Activated T-helper 1 cell treated with anti-CD3 and anti-CD28 coated beads, Interleukin-12 subunit alpha, Interleukin-12 subunit beta, Interleukin-2, Interleukin-4 antibody, amounts not matched to agents 30 ng/mL and 10 ng/mL and 1 ng/mL, durations not matched to agents 14 hours and 24 hours and 36 hours (primary cell): ENCODE measurements at regions not wholly inside any gene's neighbourhood (a gene's known extent, or its start where the extent isn't known, plus 50 kb on each side); places are given as distances from the start of the nearest gene placed in this dataset.
"Not testable (repeated sequence)": the region's sequence is repeated elsewhere in the genome, so short reads cannot be mapped to it uniquely, and the experiment has no call there.

Experiments
- DNase-seq: peaks from one replicate; pipeline ENCODE4 v3.0.0; 2021; ENCODE audit warnings: low spot score
- H3K27ac Mint-ChIP-seq: one replicate; pipeline ENCODE4 v1.8.0; 2021; ENCODE audit warnings: mild to moderate bottlenecking, mixed read lengths
- H3K27me3 Mint-ChIP-seq: one replicate; pipeline ENCODE4 v1.8.0; 2022; ENCODE audit warnings: mild to moderate bottlenecking, moderate library complexity, mixed read lengths; ENCODE audit not compliant: insufficient read depth
- H3K36me3 Mint-ChIP-seq: one replicate; pipeline ENCODE4 v1.8.0; 2021; ENCODE audit warnings: low read depth, mixed read lengths
- H3K4me1 Mint-ChIP-seq: one replicate; pipeline ENCODE4 v1.8.0; 2021; ENCODE audit warnings: low read depth, mixed read lengths
- H3K4me3 Mint-ChIP-seq: one replicate; pipeline ENCODE4 v1.8.0; 2021; ENCODE audit warnings: mild to moderate bottlenecking, moderate library complexity, mixed read lengths
- H3K9me3 Mint-ChIP-seq: one replicate; pipeline ENCODE4 v1.8.0; 2021; ENCODE audit warnings: mixed read lengths
- intact Hi-C: fragments of 100-400 bp; cut with micrococcal nuclease; formaldehyde crosslinking; loops from one replicate; pipeline ENCODE4 v1.15.1; 2024

GRCh38 chr4:127500242-127500641 lies 132.5 kb upstream of the INTU start:
- no peak overlapping the region for H3K4me3 Mint-ChIP-seq
- intact Hi-C loops: no loop called here
- no peak for DNase-seq
- no peaks in the 10 kb centered on the region for H3K4me1 Mint-ChIP-seq
- peaks cover 2% of the 10 kb centered on the region for H3K27me3 Mint-ChIP-seq
- no peak overlapping the region for H3K27ac Mint-ChIP-seq
- no peaks in the 10 kb centered on the region for H3K36me3 Mint-ChIP-seq
- no peaks in the 10 kb centered on the region for H3K9me3 Mint-ChIP-seq

DNA sequence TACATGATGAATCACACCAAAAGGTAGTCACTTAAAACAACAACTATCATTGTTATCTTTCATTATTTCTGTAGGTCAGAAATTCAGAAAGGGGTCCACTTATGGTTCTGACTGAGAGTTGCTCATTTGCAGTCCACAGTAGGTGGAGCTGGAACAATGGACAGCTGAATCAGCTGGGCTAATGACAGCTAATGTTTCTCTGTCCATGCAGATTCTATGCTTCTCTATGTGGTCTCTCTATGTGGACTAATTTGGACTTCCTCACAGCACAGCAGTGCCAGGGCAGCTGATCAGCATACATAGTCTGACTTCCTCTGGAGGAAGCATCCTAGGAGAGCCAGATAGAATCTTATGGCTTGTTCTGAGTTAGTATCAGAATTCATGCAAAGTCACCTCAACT lies 131.7 kb upstream of the INTU start:
- H3K36me3 Mint-ChIP-seq: no peaks in the 10 kb centered on the region
- no peak overlapping the region for H3K4me3 Mint-ChIP-seq
- no peak overlapping the region for H3K27ac Mint-ChIP-seq
- no peaks in the 10 kb centered on the region for H3K4me1 Mint-ChIP-seq
- DNase-seq: no peak
- peaks cover 2% of the 10 kb centered on the region for H3K27me3 Mint-ChIP-seq
- intact Hi-C loops: no loop called here
- no peaks in the 10 kb centered on the region for H3K9me3 Mint-ChIP-seq

DNA sequence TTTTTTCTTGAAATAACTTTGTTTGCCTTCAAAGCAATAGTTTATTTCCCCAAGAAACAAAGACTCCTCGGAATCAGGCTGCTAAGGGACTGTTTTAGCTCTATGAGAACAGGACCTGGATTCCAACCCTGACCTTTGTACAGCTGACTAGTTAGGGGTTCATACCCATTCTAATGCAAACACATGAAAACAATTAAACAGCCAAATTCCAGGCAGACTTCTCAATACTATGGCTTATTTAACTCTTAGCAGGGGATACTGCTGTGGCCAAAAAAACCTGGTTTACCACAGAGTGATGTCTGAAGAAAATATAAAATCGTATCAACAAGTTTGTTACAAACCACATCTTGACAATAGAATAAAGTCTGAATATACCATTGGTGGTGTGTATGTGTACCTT lies 129.6 kb upstream of the INTU start:
- Mint-ChIP-seq H3K36me3 (no peaks in the 10 kb centered on the region), H3K27ac (no peak overlapping the region), H3K9me3 (no peaks in the 10 kb centered on the region), H3K27me3 (peaks cover 2% of the 10 kb centered on the region), H3K4me3 (no peak overlapping the region), H3K4me1 (no peaks in the 10 kb centered on the region)
- no peak for DNase-seq
- intact Hi-C loops: no loop called here

DNA sequence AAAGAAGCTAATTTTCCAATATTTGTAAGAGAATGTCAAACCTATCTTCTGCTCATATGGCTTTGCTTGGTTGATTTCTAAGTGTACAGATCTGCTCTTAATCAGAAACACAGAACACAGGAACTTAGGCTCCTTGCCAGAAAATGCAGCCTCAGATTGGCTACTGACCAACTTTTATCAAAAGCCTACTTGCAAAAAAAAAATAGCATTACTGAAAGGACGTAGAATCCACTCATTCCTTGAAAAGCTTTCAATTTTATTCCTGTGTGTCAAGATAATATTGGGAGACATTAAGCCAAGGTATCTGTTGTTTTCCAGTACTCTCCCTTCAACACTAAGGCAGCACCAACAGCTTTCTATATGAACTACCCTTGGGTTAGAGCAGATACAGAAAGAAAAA lies 127.6 kb upstream of the INTU start:
- intact Hi-C loops: no loop called here
- Mint-ChIP-seq H3K27ac (no peak overlapping the region), H3K9me3 (no peaks in the 10 kb centered on the region), H3K4me1 (no peaks in the 10 kb centered on the region), H3K36me3 (no peaks in the 10 kb centered on the region), H3K4me3 (no peak overlapping the region), H3K27me3 (peaks cover 2% of the 10 kb centered on the region)
- no peak for DNase-seq

DNA sequence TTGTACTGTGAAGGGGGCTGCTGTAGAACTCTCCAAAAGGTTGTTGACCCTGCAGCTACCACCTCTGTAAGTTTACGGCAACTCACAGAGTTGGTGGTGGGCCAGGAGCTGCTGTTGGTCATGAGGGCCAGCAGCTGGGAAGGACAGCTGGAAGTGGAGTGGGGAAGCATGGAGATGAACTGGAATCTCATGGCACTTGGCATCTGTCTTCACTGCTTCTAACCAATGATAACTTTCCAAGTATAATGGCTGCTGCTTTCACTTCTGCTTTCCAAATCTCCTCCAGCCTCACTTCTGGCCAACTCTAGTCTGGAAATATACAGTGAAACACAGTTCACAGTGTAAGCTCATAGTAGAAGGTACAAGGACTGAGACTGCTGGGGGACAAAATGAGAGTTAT lies 126.5 kb upstream of the INTU start:
- no peaks in the 10 kb centered on the region for H3K9me3 Mint-ChIP-seq
- intact Hi-C loops: no loop called here

DNA sequence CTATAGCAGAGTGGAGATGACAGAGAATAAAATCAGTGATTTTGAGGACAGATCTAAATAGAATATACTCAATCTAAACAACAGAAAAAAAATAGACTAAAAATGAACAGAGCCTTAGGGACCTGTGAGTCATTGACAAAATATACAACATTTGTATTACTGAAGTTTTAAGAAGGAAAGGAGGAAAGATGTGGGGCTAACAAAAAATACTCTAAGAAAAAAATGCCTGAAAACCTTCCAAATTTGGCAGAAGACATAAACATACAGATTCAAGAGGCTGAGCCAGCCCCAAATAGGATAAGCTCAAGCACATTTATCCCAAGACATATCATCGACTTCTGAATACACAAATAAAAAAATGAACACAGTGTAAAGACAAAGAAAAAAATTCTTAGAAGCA lies 123.6 kb upstream of the INTU start:
- Mint-ChIP-seq H3K27me3 (peaks cover 2% of the 10 kb centered on the region), H3K27ac (no peak overlapping the region), H3K4me3 (no peak overlapping the region), H3K4me1 (no peaks in the 10 kb centered on the region), H3K9me3 (no peaks in the 10 kb centered on the region), H3K36me3 (no peaks in the 10 kb centered on the region)
- DNase-seq: no peak
- intact Hi-C loops: no loop called here

More for the DNA sequence above, 126.5 kb upstream of the INTU start:
- Mint-ChIP-seq H3K27ac (no peak overlapping the region), H3K27me3 (peaks cover 2% of the 10 kb centered on the region), H3K4me1 (no peaks in the 10 kb centered on the region), H3K36me3 (no peaks in the 10 kb centered on the region), H3K4me3 (no peak overlapping the region)
- DNase-seq: no peak

DNA sequence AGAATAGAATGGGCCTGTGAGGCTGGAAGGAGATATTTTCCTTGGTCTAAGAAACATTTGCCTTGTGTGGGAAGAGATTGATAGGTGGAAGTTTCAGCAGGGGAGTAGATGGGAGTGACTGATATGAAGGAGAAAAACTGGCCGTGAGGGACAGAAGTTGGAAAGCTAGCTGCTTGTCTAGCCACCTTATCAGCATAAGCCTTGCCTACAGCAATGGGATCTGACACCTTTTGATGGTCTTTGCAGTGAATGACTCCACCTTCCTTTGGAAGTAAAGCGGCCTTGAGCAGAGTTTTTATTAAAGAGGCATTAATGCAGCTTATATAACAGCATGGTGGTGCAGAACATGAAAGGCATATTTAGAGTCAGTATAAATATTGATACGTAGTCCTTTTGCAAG lies 120.1 kb upstream of the INTU start:
- H3K4me3 Mint-ChIP-seq, H3K36me3 Mint-ChIP-seq, intact Hi-C loops, H3K9me3 Mint-ChIP-seq, H3K4me1 Mint-ChIP-seq, H3K27me3 Mint-ChIP-seq, DNase-seq, H3K27ac Mint-ChIP-seq: not testable (repeated sequence)

- H3K4me3 Mint-ChIP-seq, H3K9me3 Mint-ChIP-seq, H3K27ac Mint-ChIP-seq, H3K4me1 Mint-ChIP-seq, H3K27me3 Mint-ChIP-seq, DNase-seq, intact Hi-C loops, H3K36me3 Mint-ChIP-seq: not testable (repeated sequence)
Measured at GRCh38 chr4:127515259-127515658, 117.5 kb upstream of the INTU start.

DNA sequence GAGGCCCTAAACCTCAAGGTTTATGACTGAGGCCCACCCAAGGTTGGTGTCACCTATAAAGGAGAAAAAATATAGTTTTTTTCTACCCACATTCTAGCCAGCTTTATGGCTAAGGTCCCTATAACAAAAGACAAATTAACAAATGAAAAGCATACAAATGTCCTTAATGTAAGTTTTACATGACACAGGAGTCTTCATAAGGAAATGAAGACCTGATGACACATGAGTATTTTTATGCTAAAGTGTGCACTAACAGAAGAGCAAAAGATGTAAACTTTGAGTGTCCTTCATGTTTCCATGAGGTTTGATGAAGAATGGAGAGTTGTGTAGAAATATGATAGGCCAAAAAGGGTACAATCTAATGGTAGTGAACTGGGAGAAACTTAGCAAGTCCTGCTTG lies 114.7 kb upstream of the INTU start:
- no peaks in the 10 kb centered on the region for H3K27me3 Mint-ChIP-seq
- no peak overlapping the region for H3K4me3 Mint-ChIP-seq
- H3K4me1 Mint-ChIP-seq: no peaks in the 10 kb centered on the region
- no peak overlapping the region for H3K27ac Mint-ChIP-seq
- DNase-seq: no peak
- intact Hi-C loops: no loop called here
- no peaks in the 10 kb centered on the region for H3K9me3 Mint-ChIP-seq
- no peaks in the 10 kb centered on the region for H3K36me3 Mint-ChIP-seq

DNA sequence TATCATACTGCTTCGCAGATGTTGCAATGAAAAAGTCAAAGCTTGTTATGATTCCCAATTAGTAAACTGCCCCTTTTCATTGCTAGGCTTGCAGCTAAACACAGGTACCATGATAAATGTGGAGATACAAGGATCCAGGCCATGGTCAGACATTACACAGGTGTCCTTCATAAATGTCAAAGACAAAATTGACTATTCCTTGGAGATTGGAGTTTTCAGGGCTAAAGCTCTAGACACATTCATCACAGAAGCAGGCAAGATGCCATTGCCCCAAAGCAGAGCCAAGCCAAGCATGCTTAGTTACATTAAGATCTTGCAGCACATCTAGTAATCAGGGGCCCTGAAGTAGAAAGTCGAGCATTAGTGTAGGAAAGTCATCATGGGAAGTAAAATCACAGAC lies 111.3 kb upstream of the INTU start:
- DNase-seq: no peak
- Mint-ChIP-seq H3K27me3 (no peaks in the 10 kb centered on the region), H3K27ac (no peak overlapping the region), H3K4me1 (no peaks in the 10 kb centered on the region), H3K36me3 (no peaks in the 10 kb centered on the region), H3K9me3 (no peaks in the 10 kb centered on the region), H3K4me3 (no peak overlapping the region)
- intact Hi-C loops: no loop called here

GRCh38 chr4:127523369-127523768 lies 109.4 kb upstream of the INTU start:
- no peak for DNase-seq
- Mint-ChIP-seq H3K27ac (no peak overlapping the region), H3K36me3 (no peaks in the 10 kb centered on the region), H3K4me3 (no peak overlapping the region), H3K27me3 (peaks cover 2% of the 10 kb centered on the region), H3K4me1 (no peaks in the 10 kb centered on the region), H3K9me3 (no peaks in the 10 kb centered on the region)
- intact Hi-C loops: no loop called here

GRCh38 chr4:127525608-127526007 lies 107.1 kb upstream of the INTU start:
- Mint-ChIP-seq H3K36me3 (no peaks in the 10 kb centered on the region), H3K27me3 (peaks cover 2% of the 10 kb centered on the region), H3K9me3 (no peaks in the 10 kb centered on the region), H3K4me3 (no peak overlapping the region), H3K27ac (no peak overlapping the region), H3K4me1 (no peaks in the 10 kb centered on the region)
- no peak for DNase-seq
- intact Hi-C loops: no loop called here

- Mint-ChIP-seq H3K4me3 (no peak overlapping the region), H3K36me3 (no peaks in the 10 kb centered on the region), H3K9me3 (no peaks in the 10 kb centered on the region), H3K4me1 (no peaks in the 10 kb centered on the region), H3K27me3 (peaks cover 2% of the 10 kb centered on the region), H3K27ac (no peak overlapping the region)
- no peak for DNase-seq
- intact Hi-C loops: no loop called here
Measured at GRCh38 chr4:127528302-127528701, 104.5 kb upstream of the INTU start.

GRCh38 chr4:127529879-127530278 lies 102.9 kb upstream of the INTU start:
- H3K4me1 Mint-ChIP-seq, intact Hi-C loops, H3K9me3 Mint-ChIP-seq, H3K36me3 Mint-ChIP-seq, DNase-seq, H3K27ac Mint-ChIP-seq, H3K4me3 Mint-ChIP-seq, H3K27me3 Mint-ChIP-seq: not testable (repeated sequence)
